ENCODE measurements at regions not wholly inside any gene's neighbourhood (a gene's known extent, or its start where the extent isn't known, plus 50 kb on each side); places are given as distances from the start of the nearest gene placed in this dataset.

DNA sequence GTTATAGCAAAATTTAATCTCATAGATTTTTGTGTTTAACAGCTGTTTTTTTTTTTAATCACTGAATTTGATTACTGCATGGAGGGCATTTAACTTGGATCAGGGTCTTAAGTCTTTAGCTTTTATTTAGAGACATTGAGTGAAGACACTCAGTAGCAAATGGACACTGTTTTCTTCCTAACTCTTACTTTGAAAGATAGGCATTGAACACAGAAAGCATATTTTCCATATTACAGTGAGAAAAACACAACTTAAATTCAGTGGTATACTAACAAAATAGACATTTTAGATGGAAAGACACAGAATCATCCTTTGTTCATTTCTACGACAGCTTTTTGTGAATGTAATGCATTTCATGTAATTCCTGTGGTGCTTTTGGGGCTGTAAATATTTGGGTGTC lies 571.8 kb downstream of the PRKD1 start:
- POLR2A ChIA-PET: interaction anchor here (1.7 kb wide), 1 partner anchor 10 kb away, joined by 3 read pairs; no protein-coding TSS in a partner anchor
- intact Hi-C loops (cut with micrococcal nuclease): no loop called here
- H4K20me1 ChIP-seq (replicated peaks; ENCODE audit: control insufficient read depth, insufficient read depth, low read length): no peaks in the 10 kb centered on the region

More for the DNA sequence above, 571.8 kb downstream of the PRKD1 start:
- H3K9ac ChIP-seq (ENCODE audit: insufficient read depth in 1 of 2, low read depth in 2 of 2, low read length in 2 of 2): no peak overlapping the region
- H3K4me1 ChIP-seq (replicated peaks in 1 of 2; ENCODE audit: control insufficient read depth in 2 of 2, insufficient read depth in 2 of 2, low read length in 2 of 2): no peaks in the 10 kb centered on the region
- BruUV-seq (replicated peaks): no TSS peak
- no peak overlapping the region for H3K4me2 ChIP-seq (ENCODE audit: insufficient read depth, low read length)
- FAIRE-seq (no peak), ATAC-seq (no peak), DNase-seq (ENCODE audit: extremely low read depth in 1 of 4, low spot score in 3 of 4) (no peak)
- CTCF ChIA-PET (ENCODE audit: low intra/inter-chr PET ratio): no interaction called here
- no peak overlapping the region for H2AFZ ChIP-seq (ENCODE audit: low read depth, low read length)
- WGBS (ENCODE audit: insufficient coverage, low coverage, missing lambda C conversion rate): 0% methylated on average over 1 of the region's 1 CpG
- no peak overlapping the region for H3K27ac ChIP-seq (ENCODE audit: extremely low read depth, low read depth, low read length)
- H3K9me1 ChIP-seq (ENCODE audit: control insufficient read depth, insufficient read depth, low read length): no peaks in the 10 kb centered on the region
- no peaks in the 10 kb centered on the region for H3K36me3 ChIP-seq (ENCODE audit: control insufficient read depth, insufficient read depth, low read length)
- no peaks in the 10 kb centered on the region for H3K79me2 ChIP-seq (ENCODE audit: control insufficient read depth, insufficient read depth, low read length)
- TF ChIP-seq NR2C2 (CRISPR knock-in tag; IDR thresholded peaks at IDR 0.05) (no peak), NR2C2 (tag; IDR thresholded peaks at IDR 0.05) (no peak), PYGO2 (tag; IDR thresholded peaks at IDR 0.05) (no peak), MTA3 (IDR thresholded peaks at IDR 0.05; ENCODE audit: borderline replicate concordance) (no peak), NFXL1 (CRISPR knock-in tag; IDR thresholded peaks at IDR 0.05) (no peak), TAF1 (IDR thresholded peaks at IDR 0.05; ENCODE audit: control insufficient read depth, extremely low read depth, insufficient read depth, low read length, severe bottlenecking) (no peak), NFIX (CRISPR knock-in tag; IDR thresholded peaks at IDR 0.05; ENCODE audit: low read depth) (no peak), SMARCA4 (IDR thresholded peaks at IDR 0.05) (no peak), ELF4 (CRISPR knock-in tag; IDR thresholded peaks at IDR 0.05) (no peak)
- TF ChIP-seq, protein P1, sequence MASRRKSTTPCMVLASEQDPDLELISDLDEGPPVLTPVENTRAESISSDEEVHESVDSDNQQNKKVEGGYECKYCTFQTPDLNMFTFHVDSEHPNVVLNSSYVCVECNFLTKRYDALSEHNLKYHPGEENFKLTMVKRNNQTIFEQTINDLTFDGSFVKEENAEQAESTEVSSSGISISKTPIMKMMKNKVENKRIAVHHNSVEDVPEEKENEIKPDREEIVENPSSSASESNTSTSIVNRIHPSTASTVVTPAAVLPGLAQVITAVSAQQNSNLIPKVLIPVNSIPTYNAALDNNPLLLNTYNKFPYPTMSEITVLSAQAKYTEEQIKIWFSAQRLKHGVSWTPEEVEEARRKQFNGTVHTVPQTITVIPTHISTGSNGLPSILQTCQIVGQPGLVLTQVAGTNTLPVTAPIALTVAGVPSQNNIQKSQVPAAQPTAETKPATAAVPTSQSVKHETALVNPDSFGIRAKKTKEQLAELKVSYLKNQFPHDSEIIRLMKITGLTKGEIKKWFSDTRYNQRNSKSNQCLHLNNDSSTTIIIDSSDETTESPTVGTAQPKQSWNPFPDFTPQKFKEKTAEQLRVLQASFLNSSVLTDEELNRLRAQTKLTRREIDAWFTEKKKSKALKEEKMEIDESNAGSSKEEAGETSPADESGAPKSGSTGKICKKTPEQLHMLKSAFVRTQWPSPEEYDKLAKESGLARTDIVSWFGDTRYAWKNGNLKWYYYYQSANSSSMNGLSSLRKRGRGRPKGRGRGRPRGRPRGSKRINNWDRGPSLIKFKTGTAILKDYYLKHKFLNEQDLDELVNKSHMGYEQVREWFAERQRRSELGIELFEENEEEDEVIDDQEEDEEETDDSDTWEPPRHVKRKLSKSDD (conservative IDR thresholded peaks at IDR 0.05; ENCODE audit: low read length): no peak
- TF ChIP-seq, protein P2, sequence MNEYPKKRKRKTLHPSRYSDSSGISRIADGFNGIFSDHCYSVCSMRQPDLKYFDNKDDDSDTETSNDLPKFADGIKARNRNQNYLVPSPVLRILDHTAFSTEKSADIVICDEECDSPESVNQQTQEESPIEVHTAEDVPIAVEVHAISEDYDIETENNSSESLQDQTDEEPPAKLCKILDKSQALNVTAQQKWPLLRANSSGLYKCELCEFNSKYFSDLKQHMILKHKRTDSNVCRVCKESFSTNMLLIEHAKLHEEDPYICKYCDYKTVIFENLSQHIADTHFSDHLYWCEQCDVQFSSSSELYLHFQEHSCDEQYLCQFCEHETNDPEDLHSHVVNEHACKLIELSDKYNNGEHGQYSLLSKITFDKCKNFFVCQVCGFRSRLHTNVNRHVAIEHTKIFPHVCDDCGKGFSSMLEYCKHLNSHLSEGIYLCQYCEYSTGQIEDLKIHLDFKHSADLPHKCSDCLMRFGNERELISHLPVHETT (CRISPR knock-in tag; conservative IDR thresholded peaks at IDR 0.05 in 1 of 2, IDR thresholded peaks at IDR 0.05 in 1 of 2): no peak
- TF ChIP-seq, protein P3, sequence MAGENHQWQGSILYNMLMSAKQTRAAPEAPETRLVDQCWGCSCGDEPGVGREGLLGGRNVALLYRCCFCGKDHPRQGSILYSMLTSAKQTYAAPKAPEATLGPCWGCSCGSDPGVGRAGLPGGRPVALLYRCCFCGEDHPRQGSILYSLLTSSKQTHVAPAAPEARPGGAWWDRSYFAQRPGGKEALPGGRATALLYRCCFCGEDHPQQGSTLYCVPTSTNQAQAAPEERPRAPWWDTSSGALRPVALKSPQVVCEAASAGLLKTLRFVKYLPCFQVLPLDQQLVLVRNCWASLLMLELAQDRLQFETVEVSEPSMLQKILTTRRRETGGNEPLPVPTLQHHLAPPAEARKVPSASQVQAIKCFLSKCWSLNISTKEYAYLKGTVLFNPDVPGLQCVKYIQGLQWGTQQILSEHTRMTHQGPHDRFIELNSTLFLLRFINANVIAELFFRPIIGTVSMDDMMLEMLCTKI (IDR thresholded peaks at IDR 0.05; ENCODE audit: partially characterized antibody): no peak
- in situ Hi-C loops (cut with MboI): no loop called here
- H3K27me3 ChIP-seq (ENCODE audit: control insufficient read depth in 2 of 2, insufficient read depth in 2 of 2, low read length in 2 of 2): no peaks in the 10 kb centered on the region
- no peak overlapping the region for H3K4me3 ChIP-seq
- H3K9me3 ChIP-seq (replicated peaks; ENCODE audit: control insufficient read depth, insufficient read depth, low read depth, low read length): no peaks in the 10 kb centered on the region
